ENCODE measurements at regions not wholly inside any gene's neighbourhood (a gene's known extent, or its start where the extent isn't known, plus 50 kb on each side); places are given as distances from the start of the nearest gene placed in this dataset.

DNA sequence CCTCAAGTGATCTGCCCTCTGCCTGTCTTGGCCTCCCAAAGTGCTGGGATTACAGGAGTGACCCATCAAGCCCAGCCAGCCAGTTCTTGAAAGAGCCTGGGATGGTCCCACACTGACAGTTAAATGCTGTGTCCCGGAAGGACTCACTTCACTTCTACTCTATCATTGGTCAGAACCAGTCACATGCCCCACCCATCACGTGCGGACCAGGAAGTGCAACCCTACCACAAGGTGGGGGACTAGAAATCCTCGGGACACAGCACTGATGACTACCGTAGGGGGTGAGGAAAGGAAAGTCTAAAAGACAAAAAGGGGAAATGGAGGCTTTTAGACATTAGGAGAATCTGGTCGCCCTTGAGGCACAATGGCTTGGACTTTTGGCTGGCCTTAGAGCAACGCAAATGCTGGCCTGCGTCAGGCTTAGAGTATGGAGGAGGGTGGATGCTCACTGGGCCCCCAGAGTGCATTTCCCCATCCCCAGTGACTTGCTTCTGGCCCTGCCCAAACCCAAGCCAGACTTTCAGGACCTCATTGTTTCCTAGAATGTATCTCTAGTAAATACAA lies 207.7 kb downstream of the TTC8 start:
- TF ChIP-seq, protein P1, sequence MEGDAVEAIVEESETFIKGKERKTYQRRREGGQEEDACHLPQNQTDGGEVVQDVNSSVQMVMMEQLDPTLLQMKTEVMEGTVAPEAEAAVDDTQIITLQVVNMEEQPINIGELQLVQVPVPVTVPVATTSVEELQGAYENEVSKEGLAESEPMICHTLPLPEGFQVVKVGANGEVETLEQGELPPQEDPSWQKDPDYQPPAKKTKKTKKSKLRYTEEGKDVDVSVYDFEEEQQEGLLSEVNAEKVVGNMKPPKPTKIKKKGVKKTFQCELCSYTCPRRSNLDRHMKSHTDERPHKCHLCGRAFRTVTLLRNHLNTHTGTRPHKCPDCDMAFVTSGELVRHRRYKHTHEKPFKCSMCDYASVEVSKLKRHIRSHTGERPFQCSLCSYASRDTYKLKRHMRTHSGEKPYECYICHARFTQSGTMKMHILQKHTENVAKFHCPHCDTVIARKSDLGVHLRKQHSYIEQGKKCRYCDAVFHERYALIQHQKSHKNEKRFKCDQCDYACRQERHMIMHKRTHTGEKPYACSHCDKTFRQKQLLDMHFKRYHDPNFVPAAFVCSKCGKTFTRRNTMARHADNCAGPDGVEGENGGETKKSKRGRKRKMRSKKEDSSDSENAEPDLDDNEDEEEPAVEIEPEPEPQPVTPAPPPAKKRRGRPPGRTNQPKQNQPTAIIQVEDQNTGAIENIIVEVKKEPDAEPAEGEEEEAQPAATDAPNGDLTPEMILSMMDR (IDR thresholded peaks at IDR 0.05; ENCODE audit: control insufficient read depth, insufficient read depth, low read depth, low read length, missing control alignments) = no peak
- H3K4me3 ChIP-seq (ENCODE audit: control insufficient read depth, low read depth, low read length) = no peak overlapping the region
- no peak for DNase-seq (ENCODE audit: low read depth)

- H3K4me3 ChIP-seq (ENCODE audit: control insufficient read depth, low read depth, low read length) = no peak overlapping the region
- no peak for DNase-seq (ENCODE audit: low read depth)
- TF ChIP-seq, protein P1 (IDR thresholded peaks at IDR 0.05; ENCODE audit: control insufficient read depth, insufficient read depth, low read depth, low read length, missing control alignments) = no peak
These were observed 209.3 kb downstream of the TTC8 start for GRCh38 chr14:89033756-89034155.

GRCh38 chr14:89036371-89036770 lies 211.9 kb downstream of the TTC8 start:
- H3K4me3 ChIP-seq (ENCODE audit: control insufficient read depth, low read depth, low read length) = no peak overlapping the region
- TF ChIP-seq, protein P1 (IDR thresholded peaks at IDR 0.05; ENCODE audit: control insufficient read depth, insufficient read depth, low read depth, low read length, missing control alignments) = no peak
- no peak for DNase-seq (ENCODE audit: low read depth)

GRCh38 chr14:89037065-89037464 lies 212.6 kb downstream of the TTC8 start:
- TF ChIP-seq, protein P1 (IDR thresholded peaks at IDR 0.05; ENCODE audit: control insufficient read depth, insufficient read depth, low read depth, low read length, missing control alignments) = no peak
- DNase-seq (ENCODE audit: low read depth) = no peak
- no peak overlapping the region for H3K4me3 ChIP-seq (ENCODE audit: control insufficient read depth, low read depth, low read length)

- no peak overlapping the region for H3K4me3 ChIP-seq (ENCODE audit: control insufficient read depth, low read depth, low read length)
- TF ChIP-seq, protein P1 (IDR thresholded peaks at IDR 0.05; ENCODE audit: control insufficient read depth, insufficient read depth, low read depth, low read length, missing control alignments) = no peak
- no peak for DNase-seq (ENCODE audit: low read depth)
These were observed 215.6 kb downstream of the TTC8 start for GRCh38 chr14:89040080-89040459.

- DNase-seq (ENCODE audit: low read depth) = peak; percentile 52
- TF ChIP-seq, protein P1 (IDR thresholded peaks at IDR 0.05; ENCODE audit: control insufficient read depth, insufficient read depth, low read depth, low read length, missing control alignments) = peak; percentile 95
- peak overlapping the region; percentile 49 for H3K4me3 ChIP-seq (ENCODE audit: control insufficient read depth, low read depth, low read length)
These were observed 216.2 kb downstream of the TTC8 start for GRCh38 chr14:89040460-89041256.

All from AG09309 (cell line).